Liver (tissue), 8 donors: ENCODE measurements at regions not wholly inside any gene's neighbourhood (a gene's known extent, or its start where the extent isn't known, plus 50 kb on each side); places are given as distances from the start of the nearest gene placed in this dataset.

Experiments
- DNase-seq: peaks from one replicate; pipeline ENCODE4 v3.0.0-alpha.2; 2017; ENCODE audit warnings: low spot score
- H3K27ac ChIP-seq, 2 donors: one replicate each; pipeline ENCODE4 v1.7.0; 2013; ENCODE audit warnings: inconsistent platforms in 2 of 2, low read length in 2 of 2, control low read depth in 1 of 2, low read depth in 1 of 2, mild to moderate bottlenecking in 1 of 2
- H3K27me3 ChIP-seq, 4 donors: one replicate each; pipeline versions ENCODE4 v1.6.1 to v1.7.0; 2013; ENCODE audit warnings: low read length in 3 of 4, inconsistent platforms in 1 of 4, mild to moderate bottlenecking in 1 of 4, moderate library complexity in 1 of 4; ENCODE audit not compliant: control insufficient read depth in 4 of 4, insufficient read depth in 4 of 4
- H3K36me3 ChIP-seq, 4 donors: one replicate each; pipeline versions ENCODE4 v1.6.1 to v1.7.0; 2013; ENCODE audit warnings: low read length in 3 of 4, mild to moderate bottlenecking in 3 of 4, low read depth in 1 of 4, moderate library complexity in 1 of 4; ENCODE audit not compliant: control insufficient read depth in 4 of 4, insufficient read depth in 3 of 4
- H3K4me1 ChIP-seq, 4 donors: one replicate each; pipeline versions ENCODE4 v1.6.1 to v1.7.0; 2013; ENCODE audit warnings: low read length in 3 of 4, mild to moderate bottlenecking in 3 of 4, moderate library complexity in 1 of 4; ENCODE audit not compliant: control insufficient read depth in 4 of 4, insufficient read depth in 4 of 4
- H3K4me3 ChIP-seq, 3 donors: one replicate each; pipeline versions ENCODE4 v1.6.1 to v1.7.0; 2013; ENCODE audit warnings: low read length in 3 of 3, control low read depth in 1 of 3, low read depth in 1 of 3, mild to moderate bottlenecking in 1 of 3
- H3K9ac ChIP-seq, 2 donors: one replicate each; pipeline ENCODE4 v1.7.0; 2013; ENCODE audit warnings: low read length in 2 of 2, mild to moderate bottlenecking in 2 of 2, moderate library complexity in 2 of 2, control low read depth in 1 of 2, low read depth in 1 of 2
- H3K9me3 ChIP-seq, 4 donors: one replicate each; pipeline versions ENCODE4 v1.6.1 to v1.7.0; 2013; ENCODE audit warnings: low read length in 3 of 4; ENCODE audit not compliant: control insufficient read depth in 4 of 4
- ATF3 ChIP-seq: IDR thresholded peaks from 2 replicates; pipeline ENCODE4 v1.6.1; 2016; ENCODE audit warnings: antibody characterized with exemption
- CTCF ChIP-seq: fragments of 150-350 bp; IDR thresholded peaks from 2 replicates; pipeline ENCODE4 v1.5.1; 2017; ENCODE audit warnings: improper control_type of control experiment, low read depth, low read length; ENCODE audit not compliant: missing input control
- EGR1 ChIP-seq, 2 donors: IDR thresholded peaks; 2 replicates each; pipeline ENCODE4 v1.6.1; 2016 to 2018; ENCODE audit warnings: antibody characterized with exemption in 2 of 2, low read depth in 2 of 2
- FOXA1 ChIP-seq: IDR thresholded peaks from 2 replicates; pipeline ENCODE4 v1.6.1; 2016; ENCODE audit warnings: antibody characterized with exemption
- FOXA2 ChIP-seq: IDR thresholded peaks from 2 replicates; pipeline ENCODE4 v1.6.1; 2016; ENCODE audit warnings: antibody characterized with exemption
- GABPA ChIP-seq, 2 donors: IDR thresholded peaks in 1 of 2; conservative IDR thresholded peaks in 1 of 2; 2 replicates each; pipeline ENCODE4 v1.6.1; 2016; ENCODE audit warnings: antibody characterized with exemption in 2 of 2, mild to moderate bottlenecking in 1 of 2, moderate library complexity in 1 of 2
- HNF4A ChIP-seq, 2 donors: conservative IDR thresholded peaks; 2 replicates each; pipeline ENCODE4 v1.6.1; 2016; ENCODE audit warnings: antibody characterized with exemption in 2 of 2, mild to moderate bottlenecking in 2 of 2
- HNF4G ChIP-seq: IDR thresholded peaks from 2 replicates; pipeline ENCODE4 v1.6.1; 2016; ENCODE audit warnings: antibody characterized with exemption
- JUND ChIP-seq, 2 donors: IDR thresholded peaks; 2 replicates each; pipeline ENCODE4 v1.6.1; 2016; ENCODE audit warnings: antibody characterized with exemption in 2 of 2
- MAX ChIP-seq: IDR thresholded peaks from 2 replicates; pipeline ENCODE4 v1.6.1; 2016; ENCODE audit warnings: antibody characterized with exemption
- NR2F2 ChIP-seq: IDR thresholded peaks from 2 replicates; pipeline ENCODE4 v1.6.1; 2016; ENCODE audit warnings: antibody characterized with exemption
- RAD21 ChIP-seq, 2 donors: IDR thresholded peaks; 2 replicates each; pipeline ENCODE4 v1.6.1; 2016; ENCODE audit warnings: antibody characterized with exemption in 2 of 2, mild to moderate bottlenecking in 2 of 2
- REST ChIP-seq: IDR thresholded peaks from 2 replicates; pipeline ENCODE4 v1.6.1; 2016; ENCODE audit warnings: antibody characterized with exemption, mild to moderate bottlenecking
- RXRA ChIP-seq, 2 donors: IDR thresholded peaks; 2 replicates each; pipeline ENCODE4 v1.6.1; 2017 to 2018; ENCODE audit warnings: antibody characterized with exemption in 2 of 2, mild to moderate bottlenecking in 1 of 2
- SP1 ChIP-seq: IDR thresholded peaks from 2 replicates; pipeline ENCODE4 v1.6.1; 2018; ENCODE audit warnings: antibody characterized with exemption, mild to moderate bottlenecking
- TAF1 ChIP-seq: conservative IDR thresholded peaks from 2 replicates; pipeline ENCODE4 v1.6.1; 2016; ENCODE audit warnings: antibody characterized with exemption, mild to moderate bottlenecking
- YY1 ChIP-seq: IDR thresholded peaks from 2 replicates; pipeline ENCODE4 v1.6.1; 2016; ENCODE audit warnings: antibody characterized with exemption, mild to moderate bottlenecking
- ZBTB33 ChIP-seq: IDR thresholded peaks from 2 replicates; pipeline ENCODE4 v1.6.1; 2016; ENCODE audit warnings: antibody characterized with exemption
- WGBS: extraction: QIAGEN DNeasy Blood & Tissue Kit; methylation state at CpG from one replicate; pipeline ENCODE4 v1.1.7; 2013; 5-methylcytosine and 5-hydroxymethylcytosine counted together
- donor health status: healthy.
- donor health status: healthy.
- donor health status: healthy.
- donor health status: healthy.
- donor health status: healthy.

- no peak overlapping the region for H3K4me3 ChIP-seq
- no peak overlapping the region for H3K9ac ChIP-seq
- WGBS, result 85% methylated on average over 3 of the region's 3 CpGs
- H3K27me3 ChIP-seq, result peaks cover 0 to 2% (median 1%) of the 10 kb centered on the region in 4 donors
- H3K4me1 ChIP-seq, result no peaks in the 10 kb centered on the region
- TF ChIP-seq FOXA2 (no peak), EGR1 (IDR thresholded peaks at IDR 0.05; ENCODE audit: low read depth in 2 of 2) (no peak), TAF1 (no peak), JUND (IDR thresholded peaks at IDR 0.05) (no peak), SP1 (no peak), GABPA (IDR thresholded peaks at IDR 0.05 in 1 of 2, conservative IDR thresholded peaks at IDR 0.05 in 1 of 2) (no peak), RAD21 (IDR thresholded peaks at IDR 0.05) (no peak), YY1 (no peak), RXRA (IDR thresholded peaks at IDR 0.05) (no peak), MAX (no peak), CTCF (no peak), HNF4A (conservative IDR thresholded peaks at IDR 0.05) (no peak), ATF3 (no peak)
- DNase-seq, result no peak
- no peak overlapping the region for H3K27ac ChIP-seq
- H3K9me3 ChIP-seq, result no peaks in the 10 kb centered on the region
- H3K36me3 ChIP-seq, result no peaks in the 10 kb centered on the region
Measured at GRCh38 chr20:55365745-55366144, 639.6 kb downstream of the CBLN4 start.

- H3K9me3 ChIP-seq, result no peaks in the 10 kb centered on the region
- TF ChIP-seq YY1 (no peak), FOXA2 (no peak), ATF3 (no peak), ZBTB33 (no peak), RXRA (IDR thresholded peaks at IDR 0.05) (no peak), FOXA1 (no peak), NR2F2 (no peak), SP1 (no peak), REST (no peak), RAD21 (IDR thresholded peaks at IDR 0.05) (no peak), HNF4G (no peak)
- no peaks in the 10 kb centered on the region for H3K4me1 ChIP-seq
- 94% methylated on average over 1 of the region's 1 CpG for WGBS
- H3K27me3 ChIP-seq, result peaks cover 0 to 2% (median 0%) of the 10 kb centered on the region in 4 donors
- no peaks in the 10 kb centered on the region for H3K36me3 ChIP-seq
- no peak for DNase-seq
- no peak overlapping the region for H3K27ac ChIP-seq
- H3K4me3 ChIP-seq, result no peak overlapping the region
- H3K9ac ChIP-seq, result no peak overlapping the region
Measured at GRCh38 chr20:55360895-55361294, 644.4 kb downstream of the CBLN4 start.
